HG02938 (cell line): ENCODE measurements at regions not wholly inside any gene's neighbourhood (a gene's known extent, or its start where the extent isn't known, plus 50 kb on each side); places are given as distances from the start of the nearest gene placed in this dataset.
"Not testable (repeated sequence)": the region's sequence is repeated elsewhere in the genome, so short reads cannot be mapped to it uniquely, and the experiment has no call there.

ENCODE experiments used
- ATAC-seq: cut with Tn5 transposase; IDR thresholded peaks from one replicate; pipeline ENCODE4 v1.9.1; 2021; ENCODE audit warnings: mild to moderate bottlenecking, moderate library complexity; ENCODE audit not compliant: unreplicated experiment

- ATAC-seq = no peak
Observed at GRCh38 chr1:166304131-166304530, 137.3 kb upstream of the FAM78B start.

GRCh38 chr1:166305371-166305770 is 138.6 kb upstream of the FAM78B start:
- ATAC-seq = no peak

GRCh38 chr1:166307261-166308188 is 140.7 kb upstream of the FAM78B start:
- ATAC-seq = no peak

- not testable (repeated sequence) for ATAC-seq
Observed at GRCh38 chr1:166316306-166316705, 149.5 kb upstream of the FAM78B start.

GRCh38 chr1:166322470-166322869 is 155.7 kb upstream of the FAM78B start:
- ATAC-seq = no peak

GRCh38 chr1:166327886-166328285 is 161.1 kb upstream of the FAM78B start:
- ATAC-seq = no peak

GRCh38 chr1:166328956-166329355 is 162.2 kb upstream of the FAM78B start:
- no peak for ATAC-seq

- ATAC-seq = no peak
Observed at GRCh38 chr1:166330096-166330495, 163.3 kb upstream of the FAM78B start.

- no peak for ATAC-seq
Observed at GRCh38 chr1:166338105-166338504, 171.3 kb upstream of the FAM78B start.

- no peak for ATAC-seq
Observed at GRCh38 chr1:166340709-166341108, 173.9 kb upstream of the FAM78B start.

- ATAC-seq = no peak
Observed at GRCh38 chr1:166343276-166343675, 176.5 kb upstream of the FAM78B start.

GRCh38 chr1:166350490-166350889 is 183.7 kb upstream of the FAM78B start:
- no peak for ATAC-seq

GRCh38 chr1:166351676-166352075 is 184.9 kb upstream of the FAM78B start:
- no peak for ATAC-seq

- no peak for ATAC-seq
Observed at GRCh38 chr1:166353213-166353612, 186.4 kb upstream of the FAM78B start.

GRCh38 chr1:166354406-166354805 is 187.6 kb upstream of the FAM78B start:
- ATAC-seq = no peak

GRCh38 chr1:166365081-166365480 is 198.3 kb upstream of the FAM78B start:
- no peak for ATAC-seq

GRCh38 chr1:166368030-166368429 is 201.2 kb upstream of the FAM78B start:
- ATAC-seq = no peak

GRCh38 chr1:166377896-166378295 is 211.1 kb upstream of the FAM78B start:
- ATAC-seq = no peak

GRCh38 chr1:166378805-166379204 is 212.0 kb upstream of the FAM78B start:
- ATAC-seq = no peak

- ATAC-seq = no peak
Observed at GRCh38 chr1:166379447-166379846, 212.6 kb upstream of the FAM78B start.

GRCh38 chr1:166383137-166383536 is 216.3 kb upstream of the FAM78B start:
- no peak for ATAC-seq

- no peak for ATAC-seq
Observed at GRCh38 chr1:166383635-166384346, 217.0 kb upstream of the FAM78B start.
